Medulla oblongata (tissue), 1 donor: ENCODE measurements at regions not wholly inside any gene's neighbourhood (a gene's known extent, or its start where the extent isn't known, plus 50 kb on each side); places are given as distances from the start of the nearest gene placed in this dataset.
A peak's percentile ranks its signal among the peaks of the same experiment; 100 is the strongest.

Source experiments
- DNase-seq: peaks from one replicate; pipeline ENCODE4 v3.0.0-alpha.2; 2015; ENCODE audit errors: extremely low spot score

DNA sequence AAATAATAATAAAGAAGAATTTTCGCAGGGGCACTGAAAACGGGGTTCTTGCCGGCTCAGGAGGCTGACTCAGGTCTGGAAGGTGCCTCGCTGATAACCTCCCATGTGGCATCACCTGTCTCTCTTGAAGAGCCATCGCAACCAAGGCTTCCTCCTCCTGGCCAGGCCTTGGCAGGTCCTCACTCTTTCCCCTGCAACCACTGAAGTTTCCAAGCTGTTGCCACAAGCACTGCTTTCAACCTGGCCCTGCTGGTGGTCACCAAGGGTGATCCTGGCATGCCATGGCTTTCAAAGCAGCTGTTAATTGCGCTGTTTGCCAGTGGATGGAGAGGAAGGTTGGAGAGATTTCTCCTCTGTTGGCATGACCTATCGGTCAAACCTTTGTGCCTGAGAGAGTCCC, 163.6 kb upstream of the COPS8 start:
- DNase-seq: no peak

- DNase-seq: peak; percentile 55
Observed at GRCh38 chr2:236928380-236929037, 157.2 kb upstream of the COPS8 start.

- no peak for DNase-seq
Observed at GRCh38 chr2:236932831-236933361, 152.8 kb upstream of the COPS8 start.

DNA sequence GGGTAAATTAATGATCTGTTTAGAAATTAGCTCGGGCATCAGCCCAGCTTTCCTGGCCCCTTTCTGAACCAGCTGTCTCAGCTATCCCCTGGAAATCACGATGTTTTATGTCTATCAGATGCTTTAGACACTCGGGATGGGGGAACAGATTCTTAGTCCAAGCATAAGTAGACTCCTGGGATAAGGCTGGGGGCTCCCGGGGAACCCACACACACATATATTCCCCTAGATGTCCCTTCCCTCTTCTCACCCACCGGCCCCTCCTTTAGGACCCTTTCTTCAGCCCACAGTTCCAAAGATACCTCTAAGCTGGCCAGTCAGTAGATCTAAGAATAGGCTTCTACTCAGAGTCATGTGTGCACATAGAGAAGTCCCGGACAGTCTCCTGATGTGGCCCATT, 151.5 kb upstream of the COPS8 start:
- DNase-seq: no peak

- no peak for DNase-seq
Observed at GRCh38 chr2:236934656-236935055, 151.0 kb upstream of the COPS8 start.

GRCh38 chr2:236935083-236935482, 150.6 kb upstream of the COPS8 start:
- DNase-seq: no peak

- no peak for DNase-seq
Observed at GRCh38 chr2:236935631-236936445, 149.9 kb upstream of the COPS8 start.

DNA sequence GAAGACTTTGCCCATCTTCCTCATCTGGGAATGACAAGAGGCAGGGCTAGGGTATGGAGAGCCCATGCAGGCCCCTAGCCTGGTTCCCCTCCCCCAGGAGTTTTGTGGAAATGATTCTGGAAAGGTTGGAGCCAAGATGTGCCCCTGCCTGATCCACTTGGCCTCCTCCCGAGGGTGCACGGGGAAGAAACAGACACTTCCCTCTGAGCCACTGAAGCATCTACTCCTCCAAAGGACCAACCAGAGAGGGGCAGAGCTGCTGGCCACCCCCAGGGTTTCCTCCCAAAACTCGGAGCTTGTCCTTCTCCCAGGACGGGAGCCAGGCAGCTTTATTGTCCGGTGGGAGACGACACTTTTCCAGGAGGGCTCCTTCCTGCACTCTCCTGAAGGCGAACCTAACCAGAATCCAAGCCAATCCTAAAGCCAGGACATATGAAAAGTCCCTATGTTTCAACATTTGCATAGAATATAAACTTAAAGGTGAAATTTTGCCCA, 149.2 kb upstream of the COPS8 start:
- no peak for DNase-seq

DNA sequence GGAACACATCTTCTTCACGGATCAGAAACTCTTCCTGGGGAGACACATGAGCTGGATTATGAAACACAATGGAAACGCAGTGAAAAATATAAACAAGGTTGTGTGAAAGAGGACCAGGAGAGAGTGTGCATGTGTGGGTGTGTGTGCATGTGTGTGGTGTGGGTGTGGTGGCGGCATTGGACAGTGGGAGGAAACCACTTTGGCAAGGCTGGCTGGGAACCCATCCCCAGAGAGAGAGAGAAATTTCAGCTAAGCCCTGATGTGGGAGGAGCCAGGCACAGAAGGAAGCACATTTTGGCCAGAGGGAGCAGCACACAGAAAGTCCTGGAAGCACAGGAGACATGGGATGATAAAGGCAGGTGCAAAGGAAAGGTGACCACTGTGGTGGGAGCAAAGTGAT, 147.6 kb upstream of the COPS8 start:
- no peak for DNase-seq

GRCh38 chr2:236939271-236939670, 146.4 kb upstream of the COPS8 start:
- DNase-seq: no peak

GRCh38 chr2:236939721-236940231, 145.9 kb upstream of the COPS8 start:
- DNase-seq: no peak

DNA sequence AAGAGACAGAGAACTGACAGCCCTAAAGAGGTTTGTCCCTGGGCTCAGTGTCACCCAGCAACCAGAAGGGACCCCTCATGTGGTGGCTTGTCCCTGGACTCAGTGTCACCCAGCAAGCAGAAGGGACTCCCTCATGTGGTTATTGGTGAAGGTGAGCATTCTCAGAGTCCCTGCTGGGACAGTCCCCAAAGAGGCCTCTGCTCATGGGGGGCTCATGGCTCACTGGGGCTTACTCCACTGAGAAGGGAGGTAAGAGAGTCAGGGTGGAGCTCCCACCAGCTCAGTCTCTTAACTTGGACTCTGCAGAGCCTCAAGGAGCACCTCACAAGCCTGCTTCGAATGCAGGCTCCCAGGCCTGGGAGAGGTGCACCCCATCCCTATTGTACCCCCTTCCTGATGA, 145.2 kb upstream of the COPS8 start:
- DNase-seq: no peak

GRCh38 chr2:236940916-236941520, 144.7 kb upstream of the COPS8 start:
- no peak for DNase-seq

- DNase-seq: no peak
Observed at GRCh38 chr2:236941551-236941950, 144.1 kb upstream of the COPS8 start.

GRCh38 chr2:236942554-236942953, 143.1 kb upstream of the COPS8 start:
- no peak for DNase-seq

DNA sequence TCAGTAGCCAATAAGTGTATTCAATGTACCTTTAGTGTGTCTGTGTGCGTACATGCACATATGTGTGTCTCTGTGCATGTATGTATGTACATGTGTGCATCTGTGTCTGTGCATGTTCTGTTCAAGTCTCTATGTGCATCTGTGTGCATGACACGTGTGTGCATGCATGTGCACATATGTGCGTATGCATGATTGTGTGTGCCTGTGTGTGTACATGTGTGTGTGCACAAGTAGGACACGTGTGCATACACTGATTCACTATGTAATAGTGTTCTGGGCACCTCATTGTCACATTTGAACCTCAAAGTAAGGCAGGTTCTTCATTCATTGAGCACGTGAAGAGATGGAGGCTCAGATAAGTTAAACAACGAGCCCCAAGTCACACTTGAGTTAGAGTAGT, 142.6 kb upstream of the COPS8 start:
- DNase-seq: no peak

- no peak for DNase-seq
Observed at GRCh38 chr2:236943841-236944513, 141.7 kb upstream of the COPS8 start.

DNA sequence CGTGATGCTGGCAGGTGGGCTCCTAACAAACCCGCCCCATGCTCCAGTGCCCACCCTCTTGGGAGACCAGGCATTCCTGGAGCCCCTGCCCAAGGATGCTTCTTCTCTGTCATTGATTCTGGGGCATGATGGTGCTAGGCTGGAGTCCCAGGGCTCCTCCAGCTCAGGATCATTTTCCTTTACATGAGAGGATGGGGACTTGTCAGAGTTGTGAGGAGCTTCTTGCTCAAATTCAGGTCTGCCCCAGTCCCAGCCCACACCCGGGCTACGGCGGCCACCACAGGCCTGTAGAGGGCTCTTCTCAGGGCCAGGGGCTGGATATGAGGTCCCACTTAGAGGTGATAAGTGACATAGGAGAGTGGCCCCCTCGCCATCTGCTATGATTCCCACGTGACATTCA, 141.1 kb upstream of the COPS8 start:
- DNase-seq: no peak

- no peak for DNase-seq
Observed at GRCh38 chr2:236945431-236946016, 140.2 kb upstream of the COPS8 start.

DNA sequence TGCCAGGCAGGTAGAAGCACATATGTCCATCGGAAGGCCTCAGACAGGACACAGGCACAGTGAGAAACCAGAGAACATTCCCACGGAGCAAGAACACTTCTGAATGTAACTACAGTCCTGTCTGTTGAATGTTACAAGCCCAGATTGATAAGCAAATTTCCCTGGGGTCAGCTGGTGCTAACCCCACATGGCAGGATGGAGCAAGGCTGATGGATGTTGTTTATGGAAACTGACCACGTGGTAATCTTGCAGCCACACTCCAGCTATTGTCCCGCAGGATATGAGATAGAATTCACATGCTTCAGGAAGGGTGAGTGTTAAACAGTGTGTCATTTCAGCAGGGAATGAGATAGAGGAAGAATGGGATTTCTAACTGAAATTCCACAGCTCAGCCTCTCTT, 138.8 kb upstream of the COPS8 start:
- no peak for DNase-seq

DNA sequence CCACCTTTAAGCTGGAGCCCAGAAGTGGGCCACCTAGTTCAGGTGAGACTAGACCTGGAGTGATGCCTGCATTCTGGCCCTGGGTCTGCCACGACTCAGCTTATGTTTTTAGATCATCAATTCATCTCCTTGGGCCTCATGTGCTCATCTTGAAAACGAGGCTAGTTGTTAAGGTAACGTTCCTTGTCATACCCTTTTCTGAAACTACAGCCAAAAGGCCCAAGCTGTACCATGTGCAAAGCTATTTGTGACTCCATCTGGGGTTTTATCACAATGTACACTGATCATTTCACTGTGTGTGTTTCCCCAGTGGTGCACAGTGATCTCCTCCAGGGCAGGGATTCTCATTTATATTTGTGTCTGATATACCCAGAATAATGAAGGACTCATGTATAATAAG, 138.4 kb upstream of the COPS8 start:
- DNase-seq: no peak
